GM18907 (cell line): ENCODE measurements at regions not wholly inside any gene's neighbourhood (a gene's known extent, or its start where the extent isn't known, plus 50 kb on each side); places are given as distances from the start of the nearest gene placed in this dataset.

ENCODE experiments used
- ATAC-seq: cut with Tn5 transposase; IDR thresholded peaks from one replicate; pipeline ENCODE4 v1.9.1; 2021; ENCODE audit warnings: mild to moderate bottlenecking, moderate library complexity; ENCODE audit not compliant: unreplicated experiment

GRCh38 chr21:19900149-19900548, 1098.1 kb upstream of the NCAM2 start:
- no peak for ATAC-seq

GRCh38 chr21:19908390-19908789, 1089.8 kb upstream of the NCAM2 start:
- ATAC-seq: no peak

GRCh38 chr21:19914028-19914427, 1084.2 kb upstream of the NCAM2 start:
- ATAC-seq: no peak

GRCh38 chr21:19921211-19921610, 1077.0 kb upstream of the NCAM2 start:
- ATAC-seq: no peak

GRCh38 chr21:19922122-19922521, 1076.1 kb upstream of the NCAM2 start:
- no peak for ATAC-seq

- ATAC-seq: no peak
Measured at GRCh38 chr21:19935467-19935866, 1062.7 kb upstream of the NCAM2 start.

GRCh38 chr21:19937619-19938018, 1060.6 kb upstream of the NCAM2 start:
- ATAC-seq: no peak

- ATAC-seq: no peak
Measured at GRCh38 chr21:19941626-19942025, 1056.6 kb upstream of the NCAM2 start.

- ATAC-seq: no peak
Measured at GRCh38 chr21:19950347-19950746, 1047.9 kb upstream of the NCAM2 start.

GRCh38 chr21:19969156-19969555, 1029.1 kb upstream of the NCAM2 start:
- ATAC-seq: no peak

- no peak for ATAC-seq
Measured at GRCh38 chr21:19981938-19982337, 1016.3 kb upstream of the NCAM2 start.

- no peak for ATAC-seq
Measured at GRCh38 chr21:19986396-19986795, 1011.8 kb upstream of the NCAM2 start.

GRCh38 chr21:19987671-19988070, 1010.5 kb upstream of the NCAM2 start:
- no peak for ATAC-seq

- ATAC-seq: no peak
Measured at GRCh38 chr21:19992540-19992939, 1005.7 kb upstream of the NCAM2 start.

GRCh38 chr21:19993268-19993667, 1004.9 kb upstream of the NCAM2 start:
- ATAC-seq: no peak

GRCh38 chr21:19995253-19995652, 1003.0 kb upstream of the NCAM2 start:
- ATAC-seq: no peak

GRCh38 chr21:19998453-19998852, 999.8 kb upstream of the NCAM2 start:
- no peak for ATAC-seq

- no peak for ATAC-seq
Measured at GRCh38 chr21:19999369-20000272, 998.6 kb upstream of the NCAM2 start.

GRCh38 chr21:20004367-20004766, 993.8 kb upstream of the NCAM2 start:
- no peak for ATAC-seq

GRCh38 chr21:20010691-20011200, 987.5 kb upstream of the NCAM2 start:
- ATAC-seq: no peak

- no peak for ATAC-seq
Measured at GRCh38 chr21:20013851-20014250, 984.4 kb upstream of the NCAM2 start.

GRCh38 chr21:20016435-20017005, 981.7 kb upstream of the NCAM2 start:
- no peak for ATAC-seq
